GM13976 (cell line): ENCODE measurements at regions not wholly inside any gene's neighbourhood (a gene's known extent, or its start where the extent isn't known, plus 50 kb on each side); places are given as distances from the start of the nearest gene placed in this dataset.

ENCODE experiments used
- DNase-seq: peaks from one replicate; pipeline ENCODE4 v3.0.0; 2012; ENCODE audit warnings: low spot score
- in situ Hi-C: fragments of 300-500 bp; cut with MboI; formaldehyde crosslinking; loops from one replicate; pipeline ENCODE4 v1.12.0; 2022; ENCODE audit warnings: low sequenced_read_pairs, mixed read lengths, inconsistent platforms; ENCODE audit not compliant: unreplicated experiment
- TF ChIP-seq, protein P1 (sequence below): IDR thresholded peaks from 2 replicates; pipeline ENCODE4 v1.5.1; 2012; ENCODE audit warnings: borderline replicate concordance, mild to moderate bottlenecking; ENCODE audit not compliant: insufficient read depth; ENCODE audit errors: extremely low read depth, missing control alignments, control extremely low read depth

GRCh38 chr1:232566093-232566492, 63.8 kb downstream of the SIPA1L2 start:
- in situ Hi-C loops, result no loop called here
- no peak for DNase-seq
- TF ChIP-seq, protein P1, sequence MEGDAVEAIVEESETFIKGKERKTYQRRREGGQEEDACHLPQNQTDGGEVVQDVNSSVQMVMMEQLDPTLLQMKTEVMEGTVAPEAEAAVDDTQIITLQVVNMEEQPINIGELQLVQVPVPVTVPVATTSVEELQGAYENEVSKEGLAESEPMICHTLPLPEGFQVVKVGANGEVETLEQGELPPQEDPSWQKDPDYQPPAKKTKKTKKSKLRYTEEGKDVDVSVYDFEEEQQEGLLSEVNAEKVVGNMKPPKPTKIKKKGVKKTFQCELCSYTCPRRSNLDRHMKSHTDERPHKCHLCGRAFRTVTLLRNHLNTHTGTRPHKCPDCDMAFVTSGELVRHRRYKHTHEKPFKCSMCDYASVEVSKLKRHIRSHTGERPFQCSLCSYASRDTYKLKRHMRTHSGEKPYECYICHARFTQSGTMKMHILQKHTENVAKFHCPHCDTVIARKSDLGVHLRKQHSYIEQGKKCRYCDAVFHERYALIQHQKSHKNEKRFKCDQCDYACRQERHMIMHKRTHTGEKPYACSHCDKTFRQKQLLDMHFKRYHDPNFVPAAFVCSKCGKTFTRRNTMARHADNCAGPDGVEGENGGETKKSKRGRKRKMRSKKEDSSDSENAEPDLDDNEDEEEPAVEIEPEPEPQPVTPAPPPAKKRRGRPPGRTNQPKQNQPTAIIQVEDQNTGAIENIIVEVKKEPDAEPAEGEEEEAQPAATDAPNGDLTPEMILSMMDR, result no peak

DNA sequence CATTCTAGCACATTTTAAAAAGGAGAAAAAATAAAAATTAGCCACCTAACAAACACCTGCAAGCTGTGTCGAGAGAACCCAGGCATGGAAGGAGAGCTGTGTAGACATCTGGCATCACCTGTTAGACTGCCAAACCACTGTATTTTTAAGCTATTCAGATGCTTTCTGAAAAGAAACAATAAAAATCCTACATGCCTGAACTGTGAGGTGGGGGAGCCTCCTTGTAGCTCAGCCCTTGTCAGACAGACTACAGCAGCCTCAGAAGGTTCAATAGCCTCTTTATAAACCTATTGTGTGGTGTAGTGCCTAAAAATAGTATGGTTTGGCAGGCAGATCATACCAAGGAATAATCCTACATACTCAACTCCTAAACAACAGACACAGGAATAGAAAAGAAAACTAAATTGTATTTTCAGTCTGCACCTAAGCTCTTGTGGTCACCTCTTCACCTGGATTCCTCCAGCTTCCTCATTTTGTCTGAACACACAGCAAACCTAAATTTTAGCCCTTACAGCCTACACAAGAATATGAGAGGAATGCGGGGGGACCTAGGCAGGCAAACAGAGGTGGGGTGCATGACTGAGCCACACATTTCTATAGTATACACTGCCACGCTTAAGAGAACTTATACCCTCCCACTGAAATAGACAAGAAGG, 67.0 kb downstream of the SIPA1L2 start:
- TF ChIP-seq, protein P1, result no peak
- no peak for DNase-seq

DNA sequence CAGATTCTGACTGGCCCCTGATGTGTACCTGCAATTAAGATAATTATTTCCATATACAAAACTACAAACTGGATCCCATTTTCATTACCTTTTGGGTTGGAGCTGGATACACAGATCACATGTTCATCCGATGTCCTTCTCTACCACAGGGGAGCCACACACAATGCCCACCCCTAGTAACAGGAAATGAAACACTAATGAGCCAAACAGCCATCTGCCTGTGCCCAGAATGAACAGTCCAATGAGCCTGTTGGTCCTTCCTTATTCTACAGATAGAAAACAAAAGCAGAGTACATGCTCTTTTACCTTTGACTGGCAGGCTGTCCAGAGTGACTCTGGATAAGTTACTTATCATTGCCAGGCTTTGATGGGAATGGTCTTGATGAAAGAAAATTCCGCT, 68.6 kb downstream of the SIPA1L2 start:
- no peak for DNase-seq
- in situ Hi-C loops, result no loop called here
- TF ChIP-seq, protein P1, result no peak

More for the DNA sequence above, 67.0 kb downstream of the SIPA1L2 start:
- in situ Hi-C loops, result no loop called here

DNA sequence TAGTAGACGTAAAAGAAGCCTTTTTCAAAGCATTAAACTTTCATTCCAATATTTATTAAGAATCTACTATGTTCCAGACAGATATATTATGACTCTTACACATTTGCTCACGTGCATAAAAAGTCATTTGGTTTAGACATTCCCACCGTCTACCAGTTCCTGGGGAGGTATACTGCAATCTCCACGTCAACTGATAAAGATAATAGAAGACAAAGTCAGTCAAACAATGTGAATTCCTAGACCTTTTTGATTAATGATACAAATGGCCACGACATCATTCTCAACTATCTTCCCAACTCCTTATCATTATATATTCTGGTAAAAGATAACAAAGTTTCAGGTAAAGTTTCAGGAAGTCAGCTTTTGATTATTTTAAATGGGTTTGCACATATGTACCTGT, 69.0 kb downstream of the SIPA1L2 start:
- in situ Hi-C loops, result no loop called here
- TF ChIP-seq, protein P1, result no peak
- no peak for DNase-seq

GRCh38 chr1:232558954-232559353, 71.0 kb downstream of the SIPA1L2 start:
- TF ChIP-seq, protein P1, result no peak
- in situ Hi-C loops, result no loop called here

DNA sequence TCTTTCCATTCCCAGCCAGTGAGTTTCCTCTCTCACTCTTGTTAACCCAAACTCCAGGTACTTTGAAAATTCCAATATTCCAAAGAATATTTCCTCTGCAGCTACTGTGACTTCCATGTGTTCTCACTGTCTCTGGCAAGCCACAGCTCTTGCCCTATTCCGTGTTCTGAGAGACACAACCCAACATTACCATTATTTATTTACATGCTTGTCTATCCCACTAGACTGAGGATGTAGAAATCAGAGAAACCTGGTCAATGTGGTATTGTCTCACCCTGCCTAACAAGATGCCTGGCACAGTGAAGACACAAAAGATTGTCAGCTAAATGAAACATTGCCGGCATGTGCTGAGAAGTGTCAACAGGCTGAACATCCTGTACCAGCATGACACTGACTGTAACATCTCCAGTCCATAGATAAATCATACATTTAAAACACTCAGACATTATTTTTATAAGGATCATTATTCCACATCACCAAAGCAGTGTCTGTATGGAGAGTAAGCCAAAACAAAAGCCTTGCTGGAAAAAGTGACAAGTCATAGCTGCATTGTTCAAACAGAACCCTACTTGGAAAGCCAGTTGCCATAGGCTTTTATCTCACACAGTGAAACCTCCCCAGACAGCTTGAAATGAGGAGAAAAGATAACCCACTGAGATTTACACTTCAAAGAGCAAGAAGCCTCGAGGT, 72.3 kb downstream of the SIPA1L2 start:
- in situ Hi-C loops, result no loop called here
- TF ChIP-seq, protein P1, result no peak
- no peak for DNase-seq

More at GRCh38 chr1:232558954-232559353, 71.0 kb downstream of the SIPA1L2 start:
- DNase-seq, result no peak

- DNase-seq, result no peak
- in situ Hi-C loops, result no loop called here
- TF ChIP-seq, protein P1, result no peak
Measured at GRCh38 chr1:232557096-232557495, 72.8 kb downstream of the SIPA1L2 start.
